SK-N-SH (cell line): ENCODE measurements at regions not wholly inside any gene's neighbourhood (a gene's known extent, or its start where the extent isn't known, plus 50 kb on each side); places are given as distances from the start of the nearest gene placed in this dataset.

Experiments
- CTCF ChIA-PET: fragments of 300-600, 350-600 bp; formaldehyde crosslinking; extraction: SDS; loops from one replicate; lab custom pipeline; 2021; lab: Yijun Ruan, JAX
- POLR2A ChIA-PET: fragments of 350-600 bp; sonication (Branson Sonifier 250); formaldehyde crosslinking; extraction: SDS; loops from one replicate; lab custom pipeline; 2020; ENCODE audit warnings: antibody characterized with exemption, inconsistent platforms; lab: Yijun Ruan, JAX
- DNase-seq: peaks from one replicate; pipeline ENCODE4 v3.0.0; 2012
- H2AFZ ChIP-seq: fragments of 200-600 bp; sonication (generic); 2 replicates; pipeline ENCODE4 v1.8.1; 2016; ENCODE audit warnings: antibody characterized with exemption, mild to moderate bottlenecking, low read depth
- H3F3A ChIP-seq: fragments of 200-600 bp; sonication (generic); replicated peaks from 2 replicates; pipeline ENCODE3; 2016; ENCODE audit warnings: antibody characterized with exemption, mild to moderate bottlenecking; ENCODE audit not compliant: insufficient read depth
- H3K27ac ChIP-seq, 2 experiments: fragments of 200-500 bp in 1 of 2; fragments of 200-600 bp in 1 of 2; sonication (Bioruptor generic) in 1 of 2; sonication (generic), shearing (Covaris generic) in 1 of 2; 2 replicates each; pipeline versions ENCODE4 v1.5.1 to v1.6.1; 2014 to 2016; ENCODE audit warnings: low read depth in 2 of 2, inconsistent platforms in 1 of 2, low read length in 1 of 2, mild to moderate bottlenecking in 1 of 2, mixed read lengths in 1 of 2
- H3K27me3 ChIP-seq: fragments of 200-600 bp; sonication (generic), shearing (Covaris generic); 2 replicates; pipeline ENCODE4 v1.6.1; 2016; ENCODE audit warnings: mixed run types; ENCODE audit not compliant: insufficient read depth
- H3K36me3 ChIP-seq, 2 experiments: fragments of 200-500 bp in 1 of 2; fragments of 200-600 bp in 1 of 2; sonication (Bioruptor generic) in 1 of 2; sonication (generic) in 1 of 2; replicated peaks in 1 of 2; 2 replicates each; pipeline versions ENCODE3 to v1.5.1; 2014 to 2016; ENCODE audit warnings: low read length in 1 of 2, mild to moderate bottlenecking in 1 of 2; ENCODE audit not compliant: insufficient read depth in 2 of 2, control insufficient read depth in 1 of 2
- H3K4me1 ChIP-seq, 2 experiments: fragments of 200-500 bp in 1 of 2; fragments of 200-600 bp in 1 of 2; sonication (Bioruptor generic) in 1 of 2; sonication (generic), shearing (Covaris generic) in 1 of 2; 2 replicates each; pipeline versions ENCODE4 v1.5.1 to v1.6.1; 2014 to 2016; ENCODE audit warnings: low read depth in 1 of 2, low read length in 1 of 2, mixed run types in 1 of 2; ENCODE audit not compliant: insufficient read depth in 2 of 2, control insufficient read depth in 1 of 2
- H3K4me2 ChIP-seq: fragments of 200-600 bp; sonication (generic), shearing (Covaris generic); 2 replicates; pipeline ENCODE4 v1.6.1; 2017; ENCODE audit warnings: mixed run types
- H3K4me3 ChIP-seq, 2 experiments: fragments of 200-500 bp in 1 of 2; fragments of 200-600 bp in 1 of 2; sonication (Bioruptor generic) in 1 of 2; sonication (generic), shearing (Covaris generic) in 1 of 2; 2 replicates each; pipeline versions ENCODE4 v1.5.1 to v1.8.1; 2014 to 2016; ENCODE audit warnings: low read depth in 2 of 2, inconsistent platforms in 1 of 2, low read length in 1 of 2, mild to moderate bottlenecking in 1 of 2, mixed read lengths in 1 of 2, moderate library complexity in 1 of 2
- H3K79me2 ChIP-seq: fragments of 200-600 bp; sonication (generic); 2 replicates; pipeline ENCODE4 v1.8.1; 2017; ENCODE audit warnings: mild to moderate bottlenecking; ENCODE audit not compliant: insufficient read depth
- H3K9ac ChIP-seq: fragments of 200-600 bp; sonication (generic); 2 replicates; pipeline ENCODE4 v1.6.1; 2017; ENCODE audit warnings: mixed run types
- H3K9me2 ChIP-seq: fragments of 200-600 bp; sonication (generic); 2 replicates; pipeline ENCODE4 v1.6.1; 2017; ENCODE audit warnings: mixed run types
- H3K9me3 ChIP-seq: fragments of 200-600 bp; sonication (generic); 2 replicates; pipeline ENCODE4 v1.6.1; 2017; ENCODE audit warnings: mixed run types, mild to moderate bottlenecking, moderate library complexity
- H4K20me1 ChIP-seq: fragments of 200-600 bp; sonication (generic); 2 replicates; pipeline ENCODE4 v1.6.1; 2017; ENCODE audit warnings: mild to moderate bottlenecking, mixed run types; ENCODE audit not compliant: insufficient read depth
- CHD2 ChIP-seq: fragments of 150-350 bp; IDR thresholded peaks from 2 replicates; pipeline ENCODE4 v1.6.1; 2018; ENCODE audit warnings: low read length; ENCODE audit not compliant: partially characterized antibody
- ELF1 ChIP-seq: IDR thresholded peaks from 2 replicates; pipeline ENCODE4 v1.4.0; 2012
- FOXM1 ChIP-seq: IDR thresholded peaks from 2 replicates; pipeline ENCODE4 v1.4.0; 2012; ENCODE audit warnings: low read depth, mild to moderate bottlenecking
- GABPA ChIP-seq: IDR thresholded peaks from 2 replicates; pipeline ENCODE4 v1.4.0; 2012; ENCODE audit warnings: low read depth, mild to moderate bottlenecking
- JUND ChIP-seq: IDR thresholded peaks from 2 replicates; pipeline ENCODE4 v1.4.0; 2012
- NFIC ChIP-seq: IDR thresholded peaks from 2 replicates; pipeline ENCODE4 v1.4.0; 2012; ENCODE audit warnings: borderline replicate concordance
- NRF1 ChIP-seq: IDR thresholded peaks from 2 replicates; pipeline ENCODE4 v1.6.1; 2012; ENCODE audit warnings: low read depth, mild to moderate bottlenecking, low read length
- RAD21 ChIP-seq: IDR thresholded peaks from 2 replicates; pipeline ENCODE4 v1.6.1; 2012; ENCODE audit warnings: mild to moderate bottlenecking, low read length
- RFX5 ChIP-seq: IDR thresholded peaks from 2 replicates; pipeline ENCODE4 v1.6.1; 2012; ENCODE audit warnings: mild to moderate bottlenecking, improper control_type of control experiment, low read length
- TEAD4 ChIP-seq: IDR thresholded peaks from 2 replicates; pipeline ENCODE4 v1.4.0; 2012; ENCODE audit warnings: mild to moderate bottlenecking, borderline replicate concordance; ENCODE audit not compliant: insufficient read depth
- YY1 ChIP-seq: IDR thresholded peaks from 2 replicates; pipeline ENCODE4 v1.4.0; 2012; ENCODE audit warnings: low read depth, mild to moderate bottlenecking
- WGBS: methylation state at CpG from one replicate; pipeline ENCODE4 v1.1.6; 2017; ENCODE audit warnings: low lambda C conversion rate; 5-methylcytosine and 5-hydroxymethylcytosine counted together
- TF ChIP-seq, protein P1 (sequence below): fragments of 200-600 bp; sonication (generic); IDR thresholded peaks from 2 replicates; pipeline ENCODE4 v1.6.1; 2017; ENCODE audit warnings: antibody characterized with exemption, mild to moderate bottlenecking, moderate library complexity
- TF ChIP-seq, protein P2 (sequence below): fragments of 150-350 bp; IDR thresholded peaks from 2 replicates; pipeline ENCODE4 v1.6.1; 2017; ENCODE audit warnings: antibody characterized with exemption, low read length, low read depth, borderline replicate concordance

DNA sequence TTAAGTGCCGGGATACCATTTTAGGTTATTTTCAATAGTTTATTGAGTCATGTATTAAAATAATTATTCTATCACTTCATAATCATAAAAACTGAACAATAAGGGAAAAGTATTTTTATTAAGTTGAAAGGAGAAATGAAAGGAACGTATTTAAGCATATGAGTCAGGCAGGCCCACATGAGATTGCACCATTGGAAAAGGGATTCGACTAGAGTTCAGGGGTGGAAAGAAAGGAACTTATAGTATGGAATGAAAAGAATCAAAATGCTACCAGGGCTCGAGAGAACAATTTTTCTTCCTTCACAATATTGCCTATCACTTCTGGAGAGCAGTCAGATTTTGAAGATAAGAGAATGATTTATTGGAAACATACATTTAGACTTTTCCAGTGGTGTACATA lies 516.5 kb upstream of the NETO1 start:
- DNase-seq, result no peak
- H3K9ac ChIP-seq, result no peak overlapping the region
- H3K79me2 ChIP-seq, result no peaks in the 10 kb centered on the region
- 18% methylated on average over 4 of the region's 4 CpGs for WGBS
- H2AFZ ChIP-seq, result no peak overlapping the region
- H4K20me1 ChIP-seq, result no peaks in the 10 kb centered on the region
- no peak overlapping the region for H3K27ac ChIP-seq
- H3K4me1 ChIP-seq, result no peaks in the 10 kb centered on the region
- POLR2A ChIA-PET, result no interaction called here
- no peaks in the 10 kb centered on the region for H3K36me3 ChIP-seq
- no peak overlapping the region for H3K4me2 ChIP-seq
- no peaks in the 10 kb centered on the region for H3K9me3 ChIP-seq
- H3K9me2 ChIP-seq, result no peaks in the 10 kb centered on the region
- CTCF ChIA-PET, result no interaction called here
- H3K4me3 ChIP-seq, result no peak overlapping the region
- no peaks in the 10 kb centered on the region for H3F3A ChIP-seq
- H3K27me3 ChIP-seq, result no peaks in the 10 kb centered on the region
- TF ChIP-seq ELF1, result no peak
- TF ChIP-seq RAD21, result no peak
- no peak for TF ChIP-seq GABPA
- no peak for TF ChIP-seq CHD2
- no peak for TF ChIP-seq JUND
- TF ChIP-seq RFX5, result no peak

DNA sequence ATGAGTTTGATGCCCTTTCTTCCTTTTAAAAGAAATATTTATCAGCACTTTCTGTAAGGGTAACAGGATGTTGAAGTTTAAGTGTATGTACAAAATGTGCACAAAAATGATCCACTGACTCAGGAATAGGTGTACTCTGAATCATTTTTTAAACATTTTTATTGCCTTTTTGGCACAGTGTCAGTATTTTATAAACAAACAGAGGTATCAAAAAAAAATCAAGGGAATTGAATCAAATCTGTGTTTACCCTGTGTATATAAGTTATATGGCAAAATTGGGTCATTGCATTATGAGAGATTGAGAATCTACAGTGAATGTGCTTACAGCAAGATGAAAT lies 513.9 kb upstream of the NETO1 start:
- H3K4me2 ChIP-seq, result no peak overlapping the region
- H3K4me3 ChIP-seq, result no peak overlapping the region

More for the DNA sequence above, 513.9 kb upstream of the NETO1 start:
- no peaks in the 10 kb centered on the region for H3K36me3 ChIP-seq
- CTCF ChIA-PET, result no interaction called here
- H3K9me3 ChIP-seq, result no peaks in the 10 kb centered on the region
- no peaks in the 10 kb centered on the region for H4K20me1 ChIP-seq
- H3F3A ChIP-seq, result no peaks in the 10 kb centered on the region
- no peak overlapping the region for H3K27ac ChIP-seq
- no peak overlapping the region; the same call in 1 of the 2 replicates for H2AFZ ChIP-seq
- no peaks in the 10 kb centered on the region for H3K79me2 ChIP-seq
- no peaks in the 10 kb centered on the region for H3K9me2 ChIP-seq
- no peak overlapping the region for H3K9ac ChIP-seq
- TF ChIP-seq ELF1 (no peak), TEAD4 (no peak), FOXM1 (no peak), NRF1 (no peak), NFIC (no peak), YY1 (no peak)
- TF ChIP-seq, protein P1, sequence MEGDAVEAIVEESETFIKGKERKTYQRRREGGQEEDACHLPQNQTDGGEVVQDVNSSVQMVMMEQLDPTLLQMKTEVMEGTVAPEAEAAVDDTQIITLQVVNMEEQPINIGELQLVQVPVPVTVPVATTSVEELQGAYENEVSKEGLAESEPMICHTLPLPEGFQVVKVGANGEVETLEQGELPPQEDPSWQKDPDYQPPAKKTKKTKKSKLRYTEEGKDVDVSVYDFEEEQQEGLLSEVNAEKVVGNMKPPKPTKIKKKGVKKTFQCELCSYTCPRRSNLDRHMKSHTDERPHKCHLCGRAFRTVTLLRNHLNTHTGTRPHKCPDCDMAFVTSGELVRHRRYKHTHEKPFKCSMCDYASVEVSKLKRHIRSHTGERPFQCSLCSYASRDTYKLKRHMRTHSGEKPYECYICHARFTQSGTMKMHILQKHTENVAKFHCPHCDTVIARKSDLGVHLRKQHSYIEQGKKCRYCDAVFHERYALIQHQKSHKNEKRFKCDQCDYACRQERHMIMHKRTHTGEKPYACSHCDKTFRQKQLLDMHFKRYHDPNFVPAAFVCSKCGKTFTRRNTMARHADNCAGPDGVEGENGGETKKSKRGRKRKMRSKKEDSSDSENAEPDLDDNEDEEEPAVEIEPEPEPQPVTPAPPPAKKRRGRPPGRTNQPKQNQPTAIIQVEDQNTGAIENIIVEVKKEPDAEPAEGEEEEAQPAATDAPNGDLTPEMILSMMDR, result no peak
- TF ChIP-seq, protein P2, sequence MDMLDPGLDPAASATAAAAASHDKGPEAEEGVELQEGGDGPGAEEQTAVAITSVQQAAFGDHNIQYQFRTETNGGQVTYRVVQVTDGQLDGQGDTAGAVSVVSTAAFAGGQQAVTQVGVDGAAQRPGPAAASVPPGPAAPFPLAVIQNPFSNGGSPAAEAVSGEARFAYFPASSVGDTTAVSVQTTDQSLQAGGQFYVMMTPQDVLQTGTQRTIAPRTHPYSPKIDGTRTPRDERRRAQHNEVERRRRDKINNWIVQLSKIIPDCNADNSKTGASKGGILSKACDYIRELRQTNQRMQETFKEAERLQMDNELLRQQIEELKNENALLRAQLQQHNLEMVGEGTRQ, result no peak
- H3K4me1 ChIP-seq, result no peaks in the 10 kb centered on the region
- no peaks in the 10 kb centered on the region for H3K27me3 ChIP-seq
- no peak for DNase-seq
- POLR2A ChIA-PET, result no interaction called here
